ENCODE measurements at regions not wholly inside any gene's neighbourhood (a gene's known extent, or its start where the extent isn't known, plus 50 kb on each side); places are given as distances from the start of the nearest gene placed in this dataset.

- intact Hi-C loops (cut with DNase I): no loop called here
- H3K9me3 ChIP-seq: no peaks in the 10 kb centered on the region
- no peaks in the 10 kb centered on the region for H3K27me3 ChIP-seq
- H3K4me1 ChIP-seq: no peaks in the 10 kb centered on the region
- H3K27ac ChIP-seq (replicated peaks in 1 of 4): no peak overlapping the region
- DNase-seq (ENCODE audit: extremely low spot score): no peak
- WGBS: 78% methylated on average over 1 of the region's 1 CpG
- no peaks in the 10 kb centered on the region for H3K36me3 ChIP-seq
- no peak for TF ChIP-seq POLR2AphosphoS5 (IDR thresholded peaks at IDR 0.05)
- TF ChIP-seq, protein P1, sequence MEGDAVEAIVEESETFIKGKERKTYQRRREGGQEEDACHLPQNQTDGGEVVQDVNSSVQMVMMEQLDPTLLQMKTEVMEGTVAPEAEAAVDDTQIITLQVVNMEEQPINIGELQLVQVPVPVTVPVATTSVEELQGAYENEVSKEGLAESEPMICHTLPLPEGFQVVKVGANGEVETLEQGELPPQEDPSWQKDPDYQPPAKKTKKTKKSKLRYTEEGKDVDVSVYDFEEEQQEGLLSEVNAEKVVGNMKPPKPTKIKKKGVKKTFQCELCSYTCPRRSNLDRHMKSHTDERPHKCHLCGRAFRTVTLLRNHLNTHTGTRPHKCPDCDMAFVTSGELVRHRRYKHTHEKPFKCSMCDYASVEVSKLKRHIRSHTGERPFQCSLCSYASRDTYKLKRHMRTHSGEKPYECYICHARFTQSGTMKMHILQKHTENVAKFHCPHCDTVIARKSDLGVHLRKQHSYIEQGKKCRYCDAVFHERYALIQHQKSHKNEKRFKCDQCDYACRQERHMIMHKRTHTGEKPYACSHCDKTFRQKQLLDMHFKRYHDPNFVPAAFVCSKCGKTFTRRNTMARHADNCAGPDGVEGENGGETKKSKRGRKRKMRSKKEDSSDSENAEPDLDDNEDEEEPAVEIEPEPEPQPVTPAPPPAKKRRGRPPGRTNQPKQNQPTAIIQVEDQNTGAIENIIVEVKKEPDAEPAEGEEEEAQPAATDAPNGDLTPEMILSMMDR (IDR thresholded peaks at IDR 0.05): no peak
- TF ChIP-seq EP300 (IDR thresholded peaks at IDR 0.05): no peak
- no peak for TF ChIP-seq POLR2A (IDR thresholded peaks at IDR 0.05; ENCODE audit: low read depth)
- no peak overlapping the region for H3K4me3 ChIP-seq
Observed at GRCh38 chr18:43904209-43904837, 627.0 kb upstream of the SYT4 start.

DNA sequence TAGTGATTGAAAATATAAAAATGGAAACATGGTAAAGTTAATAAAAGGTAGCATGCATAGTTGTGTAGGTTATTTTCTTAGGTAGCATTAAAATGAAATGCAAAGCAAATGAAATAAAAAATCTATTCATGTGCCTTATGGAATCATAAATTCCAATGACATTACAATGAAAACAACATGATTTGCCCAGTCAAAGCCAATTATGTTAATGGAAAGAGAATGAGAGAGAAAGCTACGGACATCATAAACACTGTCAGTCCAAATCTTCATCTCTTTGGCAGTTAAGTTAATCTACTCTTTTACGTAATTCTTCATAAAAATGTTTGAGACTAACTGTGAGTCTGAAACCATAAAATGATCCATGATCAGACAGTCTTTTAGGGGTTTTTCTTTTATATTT, 636.7 kb upstream of the SYT4 start:
- H3K27me3 ChIP-seq: no peaks in the 10 kb centered on the region
- no peak for DNase-seq (ENCODE audit: extremely low spot score)
- H3K36me3 ChIP-seq: no peaks in the 10 kb centered on the region
- intact Hi-C loops (cut with DNase I): no loop called here
- no peaks in the 10 kb centered on the region for H3K4me1 ChIP-seq
- no peak overlapping the region for H3K4me3 ChIP-seq
- H3K9me3 ChIP-seq: no peaks in the 10 kb centered on the region
- no peak overlapping the region for H3K27ac ChIP-seq (replicated peaks in 1 of 4)
- 75% methylated on average over 2 of the region's 2 CpGs for WGBS
- TF ChIP-seq POLR2AphosphoS5 (IDR thresholded peaks at IDR 0.05): no peak
- TF ChIP-seq POLR2A (IDR thresholded peaks at IDR 0.05; ENCODE audit: low read depth): no peak
- no peak for TF ChIP-seq EP300 (IDR thresholded peaks at IDR 0.05)
- TF ChIP-seq, protein P1 (IDR thresholded peaks at IDR 0.05): no peak

DNA sequence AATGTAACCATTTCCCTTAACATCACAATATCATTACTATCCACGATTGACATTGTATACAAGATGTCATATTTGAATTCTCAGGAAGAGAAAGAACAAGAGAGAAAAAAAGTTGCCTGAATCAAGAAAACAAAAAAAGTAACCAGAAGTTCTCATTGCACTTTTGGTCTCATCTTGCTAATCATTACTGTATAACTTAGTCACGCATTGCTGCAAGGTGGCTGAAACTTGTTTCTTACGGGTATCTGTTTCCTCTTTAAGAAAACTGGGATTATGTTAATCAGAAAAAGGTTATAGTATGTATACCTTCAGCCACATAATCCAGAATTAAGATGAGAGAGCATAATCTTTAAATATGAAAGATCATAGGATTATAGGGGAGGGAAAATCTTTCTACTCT, 639.7 kb upstream of the SYT4 start:
- no peaks in the 10 kb centered on the region for H3K4me1 ChIP-seq
- H3K27ac ChIP-seq (replicated peaks in 1 of 4): no peak overlapping the region
- intact Hi-C loops (cut with DNase I): no loop called here
- H3K4me3 ChIP-seq: no peak overlapping the region
- H3K27me3 ChIP-seq: no peaks in the 10 kb centered on the region
- no peak for TF ChIP-seq POLR2A (IDR thresholded peaks at IDR 0.05; ENCODE audit: low read depth)
- TF ChIP-seq, protein P1 (IDR thresholded peaks at IDR 0.05): no peak
- no peaks in the 10 kb centered on the region for H3K36me3 ChIP-seq
- DNase-seq (ENCODE audit: extremely low spot score): no peak
- WGBS: 88% methylated on average over 3 of the region's 3 CpGs
- H3K9me3 ChIP-seq: no peaks in the 10 kb centered on the region

DNA sequence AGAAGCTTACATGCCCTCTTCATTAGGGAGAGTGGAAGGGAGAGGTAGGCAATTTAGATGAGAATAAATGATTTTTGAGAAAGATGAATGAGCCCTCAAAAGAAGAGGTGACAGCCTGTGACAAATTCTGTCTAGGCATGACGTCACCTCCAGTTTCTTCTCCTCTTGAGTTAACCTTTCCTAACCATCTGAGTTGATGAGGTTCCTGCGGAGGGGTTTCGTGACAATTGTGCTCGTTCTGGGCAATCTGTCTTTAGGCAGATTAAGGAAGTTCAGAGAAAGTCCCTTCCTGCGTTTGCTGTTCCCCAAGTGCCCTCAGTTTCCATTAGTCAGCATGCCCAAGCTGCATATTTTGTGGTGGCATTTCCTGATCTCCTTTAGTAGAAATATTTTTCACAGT, 640.2 kb upstream of the SYT4 start:
- no peak for DNase-seq (ENCODE audit: extremely low spot score)
- intact Hi-C loops (cut with DNase I): no loop called here
- no peaks in the 10 kb centered on the region for H3K27me3 ChIP-seq
- WGBS: 81% methylated on average over 5 of the region's 5 CpGs
- H3K4me3 ChIP-seq: no peak overlapping the region
- H3K9me3 ChIP-seq: no peaks in the 10 kb centered on the region
- H3K4me1 ChIP-seq: no peaks in the 10 kb centered on the region
- no peaks in the 10 kb centered on the region for H3K36me3 ChIP-seq
- H3K27ac ChIP-seq (replicated peaks in 1 of 4): no peak overlapping the region
- TF ChIP-seq POLR2AphosphoS5 (IDR thresholded peaks at IDR 0.05): no peak
- no peak for TF ChIP-seq POLR2A (IDR thresholded peaks at IDR 0.05; ENCODE audit: low read depth)
- TF ChIP-seq, protein P1 (IDR thresholded peaks at IDR 0.05): no peak
- TF ChIP-seq EP300 (IDR thresholded peaks at IDR 0.05): no peak

- intact Hi-C loops (cut with DNase I): no loop called here
- Histone ChIP-seq H3K36me3 (no peaks in the 10 kb centered on the region), H3K27me3 (no peaks in the 10 kb centered on the region), H3K27ac (replicated peaks in 1 of 4) (no peak overlapping the region), H3K9me3 (no peaks in the 10 kb centered on the region), H3K4me3 (no peak overlapping the region), H3K4me1 (no peaks in the 10 kb centered on the region)
- DNase-seq (ENCODE audit: extremely low spot score): no peak
- no peak for TF ChIP-seq POLR2AphosphoS5 (IDR thresholded peaks at IDR 0.05)
- TF ChIP-seq POLR2A (IDR thresholded peaks at IDR 0.05; ENCODE audit: low read depth): no peak
- TF ChIP-seq, protein P1 (IDR thresholded peaks at IDR 0.05): no peak
- no peak for TF ChIP-seq EP300 (IDR thresholded peaks at IDR 0.05)
Observed at GRCh38 chr18:43919551-43919950, 642.3 kb upstream of the SYT4 start.
